ENCODE measurements at regions not wholly inside any gene's neighbourhood (a gene's known extent, or its start where the extent isn't known, plus 50 kb on each side); places are given as distances from the start of the nearest gene placed in this dataset.

DNA sequence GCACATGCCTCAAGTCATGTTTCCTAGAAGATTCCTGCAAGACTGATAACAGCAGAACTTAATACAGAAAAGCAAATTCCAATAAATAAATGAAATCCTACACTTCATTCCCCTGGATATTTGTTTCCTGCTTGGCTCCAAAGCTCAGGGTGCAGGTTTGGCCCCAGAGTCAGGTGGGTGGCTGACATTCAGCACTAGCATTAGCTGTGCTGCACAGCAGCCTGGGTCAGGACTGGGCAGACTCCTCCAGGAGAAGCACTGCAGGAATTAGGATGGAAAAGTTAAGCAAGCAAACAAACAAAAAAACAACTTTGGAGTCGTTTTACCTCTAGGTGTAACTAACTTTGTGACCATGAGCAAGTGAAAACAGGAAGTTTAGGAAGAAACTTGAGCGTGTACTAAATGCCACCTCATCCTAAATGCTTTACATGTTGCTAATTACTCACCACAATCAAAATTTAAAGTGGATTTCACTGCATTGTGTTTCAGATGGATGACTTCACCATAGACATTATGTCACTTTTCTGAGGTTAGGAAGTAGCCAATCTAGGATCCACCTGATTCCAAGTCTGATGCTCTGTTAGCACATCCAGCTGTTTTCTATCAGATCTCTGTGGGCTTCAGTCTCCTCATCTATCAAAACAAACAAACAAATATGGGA lies 239.4 kb downstream of the C7orf25 start:
- TF ChIP-seq, protein P1, sequence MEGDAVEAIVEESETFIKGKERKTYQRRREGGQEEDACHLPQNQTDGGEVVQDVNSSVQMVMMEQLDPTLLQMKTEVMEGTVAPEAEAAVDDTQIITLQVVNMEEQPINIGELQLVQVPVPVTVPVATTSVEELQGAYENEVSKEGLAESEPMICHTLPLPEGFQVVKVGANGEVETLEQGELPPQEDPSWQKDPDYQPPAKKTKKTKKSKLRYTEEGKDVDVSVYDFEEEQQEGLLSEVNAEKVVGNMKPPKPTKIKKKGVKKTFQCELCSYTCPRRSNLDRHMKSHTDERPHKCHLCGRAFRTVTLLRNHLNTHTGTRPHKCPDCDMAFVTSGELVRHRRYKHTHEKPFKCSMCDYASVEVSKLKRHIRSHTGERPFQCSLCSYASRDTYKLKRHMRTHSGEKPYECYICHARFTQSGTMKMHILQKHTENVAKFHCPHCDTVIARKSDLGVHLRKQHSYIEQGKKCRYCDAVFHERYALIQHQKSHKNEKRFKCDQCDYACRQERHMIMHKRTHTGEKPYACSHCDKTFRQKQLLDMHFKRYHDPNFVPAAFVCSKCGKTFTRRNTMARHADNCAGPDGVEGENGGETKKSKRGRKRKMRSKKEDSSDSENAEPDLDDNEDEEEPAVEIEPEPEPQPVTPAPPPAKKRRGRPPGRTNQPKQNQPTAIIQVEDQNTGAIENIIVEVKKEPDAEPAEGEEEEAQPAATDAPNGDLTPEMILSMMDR (IDR thresholded peaks at IDR 0.05), result no peak

- TF ChIP-seq, protein P1 (IDR thresholded peaks at IDR 0.05), result no peak
Measured at GRCh38 chr7:42671627-42672026, 240.2 kb downstream of the C7orf25 start.

DNA sequence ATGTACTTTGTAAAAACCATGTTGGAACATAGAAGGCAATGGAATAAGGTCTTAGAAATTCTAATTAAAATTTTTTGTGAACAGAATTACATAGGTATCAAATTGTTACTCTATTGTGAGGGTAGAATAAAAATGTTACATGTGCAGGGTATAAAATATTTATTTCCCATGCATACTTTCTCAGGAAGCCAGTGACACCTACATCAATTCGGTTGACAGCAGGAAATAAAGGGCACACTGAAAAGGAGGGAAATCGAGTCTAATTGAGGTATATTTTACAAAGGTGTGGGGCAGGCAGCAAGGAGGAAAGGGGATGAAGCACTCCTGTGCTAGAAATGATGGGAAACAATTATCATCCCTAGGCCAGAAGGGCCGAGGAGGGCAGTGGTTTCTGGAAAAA lies 244.9 kb downstream of the C7orf25 start:
- TF ChIP-seq, protein P1 (IDR thresholded peaks at IDR 0.05), result no peak

DNA sequence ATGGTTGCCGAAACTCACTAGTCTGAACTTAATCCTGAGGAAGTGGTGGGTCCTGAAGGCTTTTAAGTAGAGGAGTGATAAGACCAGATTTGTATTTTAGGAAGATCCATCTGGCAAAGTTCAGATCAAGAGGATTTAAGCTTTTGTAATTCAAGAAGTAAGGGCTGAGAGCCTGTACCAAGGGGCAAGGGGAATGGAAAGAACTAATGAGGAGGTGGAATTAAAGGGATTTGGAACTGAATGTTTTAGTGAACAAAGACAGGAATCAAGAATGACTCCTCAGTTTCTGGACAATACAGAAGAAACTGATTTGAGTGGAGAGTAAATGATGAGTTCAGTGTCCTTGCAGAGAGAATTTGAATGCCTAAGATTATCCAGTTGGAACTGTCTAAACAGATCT lies 249.0 kb downstream of the C7orf25 start:
- TF ChIP-seq, protein P1 (IDR thresholded peaks at IDR 0.05), result no peak

GRCh38 chr7:42661312-42661711 lies 250.6 kb downstream of the C7orf25 start:
- TF ChIP-seq, protein P1 (IDR thresholded peaks at IDR 0.05), result no peak

GRCh38 chr7:42650701-42651100 lies 261.2 kb downstream of the C7orf25 start:
- TF ChIP-seq, protein P1 (IDR thresholded peaks at IDR 0.05), result no peak

- TF ChIP-seq, protein P1 (IDR thresholded peaks at IDR 0.05), result no peak
Measured at GRCh38 chr7:42650171-42650570, 261.7 kb downstream of the C7orf25 start.

GRCh38 chr7:42645906-42646305 lies 266.0 kb downstream of the C7orf25 start:
- TF ChIP-seq, protein P1 (IDR thresholded peaks at IDR 0.05), result no peak

All from LNCAP (cell line).